Stomach (tissue), 4 donors: ENCODE measurements at regions not wholly inside any gene's neighbourhood (a gene's known extent, or its start where the extent isn't known, plus 50 kb on each side); places are given as distances from the start of the nearest gene placed in this dataset.

Experiments used
- CTCF ChIP-seq, 7 experiments: fragments of 450-650 bp in 4 of 7; fragments of 200-600 bp in 3 of 7; sonication (generic) in 3 of 7; IDR thresholded peaks; one replicate each; pipeline ENCODE4 v1.5.1; 2016 to 2019; ENCODE audit warnings: antibody characterized with exemption in 7 of 7, control low read depth in 2 of 7, mild to moderate bottlenecking in 1 of 7
- EP300 ChIP-seq: sonication (generic); formaldehyde crosslinking; IDR thresholded peaks from one replicate; pipeline ENCODE4 v1.6.1; 2017; ENCODE audit warnings: antibody characterized with exemption
- POLR2A ChIP-seq, 4 donors: fragments of 450-650 bp; IDR thresholded peaks; one replicate each; pipeline ENCODE4 v1.6.1; 2016; ENCODE audit warnings: antibody characterized with exemption in 4 of 4, control low read depth in 2 of 4, mild to moderate bottlenecking in 1 of 4, moderate library complexity in 1 of 4

- TF ChIP-seq POLR2A (IDR thresholded peaks at IDR 0.05) (no peak), EP300 (no peak), CTCF (IDR thresholded peaks at IDR 0.05) (no peak)
These were observed 170.6 kb upstream of the SERPINE2 start for GRCh38 chr2:224209555-224210285.
